Brain microvascular endothelial cell (primary cell): ENCODE measurements at regions not wholly inside any gene's neighbourhood (a gene's known extent, or its start where the extent isn't known, plus 50 kb on each side); places are given as distances from the start of the nearest gene placed in this dataset.
A peak's percentile ranks its signal among the peaks of the same experiment; 100 is the strongest.

Experiments used
- DNase-seq: peaks from one replicate; pipeline ENCODE4 v3.0.0-alpha.2; 2020
- H3K27ac ChIP-seq: fragments of 250-450 bp; sonication (Bioruptor Pico); 2 replicates; pipeline ENCODE4 v1.5.1; 2020; ENCODE audit warnings: mild to moderate bottlenecking, moderate library complexity
- H3K27me3 ChIP-seq: fragments of 250-450 bp; sonication (Bioruptor Pico); replicated peaks from 2 replicates; pipeline ENCODE4 v1.5.1; 2020; ENCODE audit warnings: mild to moderate bottlenecking
- H3K36me3 ChIP-seq: fragments of 250-450 bp; sonication (Bioruptor Pico); replicated peaks from 2 replicates; pipeline ENCODE4 v1.5.1; 2020; ENCODE audit warnings: mild to moderate bottlenecking
- H3K4me3 ChIP-seq: 2 replicates; pipeline ENCODE4 v1.5.1; 2011; ENCODE audit warnings: low read depth, mild to moderate bottlenecking, control low read depth, low read length, moderate library complexity
- CTCF ChIP-seq: IDR thresholded peaks from 2 replicates; pipeline ENCODE4 v1.5.1; 2011; ENCODE audit warnings: low read depth, mild to moderate bottlenecking, moderate library complexity, low read length, control low read depth, inconsistent platforms; ENCODE audit errors: missing control alignments
- in situ Hi-C: cut with HindIII; loops from 2 replicates; pipeline ENCODE4 v1.10.0; 2017; ENCODE audit warnings: low sequenced_read_pairs, low pct_ligation_motif_present

- no peaks in the 10 kb centered on the region for H3K27me3 ChIP-seq
- H3K27ac ChIP-seq: no peak overlapping the region
- no peak for TF ChIP-seq CTCF
- no peak for DNase-seq
- in situ Hi-C loops: no loop called here
- no peaks in the 10 kb centered on the region for H3K36me3 ChIP-seq
- H3K4me3 ChIP-seq: no peak overlapping the region
Measured at GRCh38 chr7:116145245-116145852, 65.0 kb upstream of the TES start.

- in situ Hi-C loops: no loop called here
- no peak overlapping the region for H3K4me3 ChIP-seq
- no peaks in the 10 kb centered on the region for H3K36me3 ChIP-seq
- no peak overlapping the region for H3K27ac ChIP-seq
- no peak for DNase-seq
- no peak for TF ChIP-seq CTCF
- H3K27me3 ChIP-seq: no peaks in the 10 kb centered on the region
Measured at GRCh38 chr7:116148108-116148507, 62.2 kb upstream of the TES start.

- no peak for DNase-seq
- TF ChIP-seq CTCF: no peak
- in situ Hi-C loops: no loop called here
- no peak overlapping the region for H3K4me3 ChIP-seq
- H3K27me3 ChIP-seq: no peaks in the 10 kb centered on the region
- H3K27ac ChIP-seq: no peak overlapping the region
- H3K36me3 ChIP-seq: no peaks in the 10 kb centered on the region
Measured at GRCh38 chr7:116148626-116149025, 61.7 kb upstream of the TES start.

- in situ Hi-C loops: no loop called here
Measured at GRCh38 chr7:116150588-116150987, 59.8 kb upstream of the TES start.

GRCh38 chr7:116152276-116152675, 58.1 kb upstream of the TES start:
- H3K36me3 ChIP-seq: no peaks in the 10 kb centered on the region
- H3K27ac ChIP-seq: no peak overlapping the region
- no peak overlapping the region for H3K4me3 ChIP-seq
- no peak for TF ChIP-seq CTCF
- DNase-seq: no peak
- in situ Hi-C loops: no loop called here
- no peaks in the 10 kb centered on the region for H3K27me3 ChIP-seq

More at GRCh38 chr7:116150588-116150987, 59.8 kb upstream of the TES start:
- Histone ChIP-seq H3K4me3 (no peak overlapping the region), H3K27ac (no peak overlapping the region), H3K36me3 (no peaks in the 10 kb centered on the region), H3K27me3 (no peaks in the 10 kb centered on the region)
- DNase-seq: peak; percentile 14
- no peak for TF ChIP-seq CTCF

- Histone ChIP-seq H3K4me3 (no peak overlapping the region), H3K27me3 (no peaks in the 10 kb centered on the region), H3K36me3 (no peaks in the 10 kb centered on the region), H3K27ac (no peak overlapping the region)
- DNase-seq: no peak
- TF ChIP-seq CTCF: no peak
- in situ Hi-C loops: no loop called here
Measured at GRCh38 chr7:116153050-116153449, 57.3 kb upstream of the TES start.
